SIG-M5 treated with dmso at 0.1 percent for 504 hours (cell line): ENCODE measurements at regions not wholly inside any gene's neighbourhood (a gene's known extent, or its start where the extent isn't known, plus 50 kb on each side); places are given as distances from the start of the nearest gene placed in this dataset.
A peak's percentile ranks its signal among the peaks of the same experiment; 100 is the strongest.

ENCODE experiments used
- DNase-seq: peaks from one replicate; lab custom pipeline; 2025; ENCODE audit not compliant: unreplicated experiment; lab: John Stamatoyannopoulos, UW

GRCh38 chr7:118563311-118563710 is 338.8 kb downstream of the ANKRD7 start:
- no peak for DNase-seq

DNA sequence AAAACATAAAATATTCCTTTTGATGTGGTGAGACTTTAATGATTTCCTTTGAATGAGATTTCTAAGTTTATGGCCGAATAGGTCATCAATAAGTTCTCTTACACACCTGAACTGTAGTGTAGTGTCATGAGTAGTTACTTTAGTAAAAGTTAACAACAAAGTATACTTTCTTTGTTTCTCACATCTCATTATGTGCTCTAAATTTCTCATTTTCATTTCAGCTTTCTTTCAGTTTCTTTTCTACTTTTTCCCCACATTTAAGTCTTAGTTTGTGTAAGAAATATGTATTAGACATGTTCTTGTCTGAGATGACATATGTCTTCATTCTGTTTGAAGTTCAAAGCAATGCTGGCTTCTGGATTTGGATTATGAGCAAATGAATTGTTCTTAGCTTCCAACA is 348.1 kb downstream of the ANKRD7 start:
- DNase-seq, result no peak

DNA sequence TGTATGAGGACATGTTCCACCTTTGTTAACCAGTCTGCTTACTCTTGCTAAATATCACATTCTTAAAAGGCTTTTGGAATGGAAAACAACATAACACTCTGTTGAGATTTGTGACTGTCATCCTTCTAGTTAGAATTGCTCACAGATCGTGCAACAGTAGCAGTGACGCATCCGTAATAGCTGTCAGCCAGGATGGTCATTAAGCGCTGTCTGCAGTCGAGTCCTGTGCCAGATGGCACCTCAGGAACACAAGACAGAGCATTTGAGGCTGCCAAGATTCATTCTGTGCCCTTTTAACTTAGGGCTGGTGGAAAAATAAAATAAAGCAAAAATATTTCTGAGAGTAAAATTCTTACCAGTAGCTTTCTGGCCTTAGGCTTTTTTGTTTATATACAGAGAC is 348.6 kb downstream of the ANKRD7 start:
- no peak for DNase-seq

DNA sequence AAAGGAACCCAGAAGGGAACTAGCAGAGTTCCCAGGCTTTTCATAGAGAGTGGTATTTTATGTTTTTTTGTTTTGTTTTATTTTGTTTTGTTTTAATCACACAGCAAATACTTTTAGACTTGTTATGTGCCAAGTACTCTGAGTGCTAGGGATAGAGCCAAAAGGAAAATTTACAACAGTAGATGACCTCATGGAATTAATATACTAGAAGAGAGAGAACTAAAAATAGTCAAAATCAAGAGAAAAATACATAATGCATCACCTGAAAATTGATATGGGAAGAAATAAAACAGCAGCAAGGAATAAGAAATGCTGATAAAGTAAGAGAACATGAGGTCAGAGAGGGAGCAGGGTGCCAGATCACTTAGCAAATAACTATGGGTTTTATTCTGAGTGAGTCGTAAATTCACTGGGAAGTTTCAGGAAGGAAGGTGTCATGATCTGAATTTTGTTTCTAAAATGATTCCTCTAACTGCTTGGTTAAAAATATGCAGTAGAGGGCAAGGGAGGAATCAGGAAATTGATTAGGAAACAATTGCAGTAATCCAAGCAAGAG is 351.0 kb downstream of the ANKRD7 start:
- no peak for DNase-seq

- no peak for DNase-seq
Measured at GRCh38 chr7:118580743-118581382, 356.4 kb downstream of the ANKRD7 start.

DNA sequence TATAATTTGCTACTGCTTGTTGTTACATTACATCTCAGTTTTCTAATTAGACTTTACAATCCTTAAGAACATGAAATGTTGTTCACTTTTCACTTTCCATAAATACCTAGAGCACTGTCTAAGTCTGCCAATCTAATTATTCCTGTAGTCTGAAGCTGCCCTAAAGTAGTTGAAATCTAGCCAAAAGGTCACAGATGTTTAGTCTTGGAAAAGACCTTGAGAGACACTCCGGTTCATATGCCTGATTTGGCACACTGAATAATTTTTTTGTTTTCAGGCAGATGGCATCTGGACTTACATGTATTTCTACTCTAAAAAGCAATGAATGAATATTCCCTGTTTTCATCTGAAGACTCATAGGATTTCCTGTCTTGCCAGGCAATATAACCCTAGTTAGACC is 359.1 kb downstream of the ANKRD7 start:
- DNase-seq, result no peak

DNA sequence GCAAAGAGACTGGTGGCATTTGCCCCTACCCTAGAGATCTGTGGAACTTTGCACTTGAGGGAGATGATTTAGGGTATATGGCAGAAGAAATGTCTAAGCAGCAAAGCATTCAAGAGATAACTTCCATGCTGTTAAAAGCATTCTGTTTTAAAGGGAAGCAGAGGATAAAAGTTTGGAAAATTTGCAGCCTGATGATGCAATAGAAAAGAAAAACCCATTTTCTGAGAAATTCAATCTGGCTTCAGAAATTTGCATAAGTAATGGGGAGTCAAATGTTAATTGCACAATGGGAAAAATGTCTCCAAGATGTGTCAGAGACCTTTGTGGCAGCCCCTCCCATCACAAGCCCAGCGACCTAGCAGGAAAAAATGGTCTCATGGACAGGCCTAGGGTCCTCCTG is 361.7 kb downstream of the ANKRD7 start:
- no peak for DNase-seq

DNA sequence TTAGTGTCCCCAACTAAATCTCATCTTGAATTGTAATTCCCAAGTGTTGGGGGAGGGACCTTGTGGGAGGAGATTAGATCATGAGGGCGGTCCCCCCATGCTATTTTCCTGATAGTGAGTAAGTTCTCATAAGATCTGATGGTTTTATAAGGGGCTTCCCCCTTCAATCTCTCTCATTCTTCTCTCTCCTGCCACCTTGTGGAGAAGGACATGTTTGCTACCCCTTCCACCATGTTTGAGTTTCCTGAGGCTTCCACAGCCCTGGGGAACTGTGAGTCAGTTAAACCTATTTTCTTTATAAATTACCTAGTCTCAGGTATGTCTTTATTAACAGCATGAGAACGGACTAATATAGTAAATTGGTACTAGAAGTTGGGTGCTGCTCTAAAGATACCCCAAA is 365.6 kb downstream of the ANKRD7 start:
- no peak for DNase-seq

DNA sequence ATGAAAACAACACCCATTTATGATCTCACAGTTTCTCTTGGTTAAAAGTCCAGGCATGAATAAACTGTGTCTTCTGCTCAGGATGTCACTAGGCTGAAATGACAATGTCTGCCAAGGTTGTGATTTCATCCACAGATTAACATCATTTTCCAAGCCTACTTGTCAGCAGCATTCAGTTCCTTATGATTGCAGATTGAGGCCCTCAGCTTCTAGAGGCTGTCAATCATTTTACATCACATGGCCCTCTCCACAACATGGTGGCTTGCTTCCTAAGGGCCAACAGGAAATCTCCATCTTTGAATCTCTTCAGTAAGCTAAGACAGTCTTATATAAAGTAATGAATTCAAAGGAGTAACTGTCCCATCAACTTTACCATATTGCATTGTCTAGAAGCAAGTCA is 377.6 kb downstream of the ANKRD7 start:
- DNase-seq, result no peak

DNA sequence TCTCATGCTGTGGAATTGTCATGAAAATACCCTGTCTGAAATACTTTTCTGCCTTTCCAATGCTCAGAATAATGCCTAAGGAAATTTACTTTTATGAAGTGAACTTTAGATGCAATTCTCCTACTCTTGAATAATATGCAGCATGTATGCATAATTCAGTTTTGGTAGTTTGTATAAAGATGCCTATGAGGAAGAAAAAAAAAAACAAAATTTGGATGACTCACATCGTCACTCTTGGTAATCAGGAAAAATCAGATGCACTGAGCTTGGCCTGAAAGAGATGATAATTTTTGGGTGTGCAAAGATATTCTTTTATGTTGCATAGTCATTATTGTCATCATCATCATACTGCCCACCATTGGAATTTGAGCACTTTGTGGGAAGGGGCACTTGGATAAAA is 382.1 kb downstream of the ANKRD7 start:
- no peak for DNase-seq

DNA sequence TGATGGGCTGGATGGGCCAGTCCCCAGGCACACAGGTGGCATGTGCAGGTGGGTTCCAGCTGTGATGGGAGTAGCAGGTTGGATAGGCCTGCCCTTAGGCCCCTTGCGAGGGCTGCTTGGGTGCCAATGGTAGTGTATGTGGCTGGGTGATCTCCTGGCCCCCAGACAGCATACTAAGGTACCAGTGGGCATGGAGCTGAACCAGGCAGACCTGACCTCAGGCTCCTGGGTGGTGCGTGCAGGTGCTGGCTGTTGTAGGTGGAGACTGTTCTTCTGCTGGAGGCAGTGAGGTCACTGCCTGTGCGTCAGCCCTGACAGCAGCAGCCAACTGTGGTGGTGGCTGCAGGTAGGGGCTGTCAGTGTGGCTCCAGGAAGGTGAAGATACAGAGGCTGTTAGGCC is 384.7 kb downstream of the ANKRD7 start:
- DNase-seq, result no peak

GRCh38 chr7:118615681-118616080 is 391.2 kb downstream of the ANKRD7 start:
- DNase-seq, result no peak

DNA sequence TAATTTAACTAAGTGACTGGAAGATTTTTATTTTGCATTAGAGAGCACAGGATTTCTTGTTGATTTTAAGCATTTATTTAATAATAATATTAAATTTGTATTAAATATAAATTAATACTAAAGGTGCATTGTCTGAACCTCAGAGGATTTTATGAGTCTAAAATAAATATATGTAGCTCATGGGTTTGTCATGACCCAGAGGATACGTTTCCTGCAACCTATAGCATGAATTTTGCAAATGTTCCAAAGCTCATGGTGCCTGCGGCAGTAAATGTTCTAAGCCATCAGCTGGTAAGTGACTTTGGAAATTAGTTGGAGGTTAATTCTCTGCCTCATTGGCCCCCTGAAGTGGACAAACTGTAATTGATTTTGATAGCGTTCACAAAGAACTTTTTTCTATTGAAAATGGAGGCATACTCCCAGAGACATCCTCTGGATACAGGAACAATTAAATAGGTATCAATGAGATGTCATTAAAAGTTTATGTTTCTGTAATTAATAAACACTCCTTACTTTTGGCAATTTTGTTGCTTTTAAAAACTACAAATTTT is 397.4 kb downstream of the ANKRD7 start:
- DNase-seq, result no peak

GRCh38 chr7:118626739-118627138 is 402.2 kb downstream of the ANKRD7 start:
- DNase-seq, result no peak

DNA sequence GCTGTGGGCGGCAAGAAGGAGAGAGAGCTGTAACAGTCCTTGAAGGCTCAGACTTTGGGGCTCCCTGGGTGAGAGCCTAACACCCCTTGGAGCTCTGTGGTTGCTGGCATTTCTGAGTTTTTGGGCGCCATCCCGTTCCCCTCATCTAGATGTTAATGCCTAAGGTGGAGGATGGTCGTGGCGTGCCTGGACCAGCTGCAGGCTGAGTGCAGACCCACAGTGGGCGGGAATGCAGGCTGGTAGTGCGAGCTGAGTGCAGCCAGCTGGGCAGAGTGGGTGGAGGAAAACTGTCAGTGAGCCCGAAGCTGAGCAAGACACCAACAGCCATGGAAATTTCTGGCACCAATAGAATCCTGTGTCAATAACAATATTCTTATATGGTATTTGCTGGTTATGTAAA is 403.0 kb downstream of the ANKRD7 start:
- DNase-seq, result no peak

DNA sequence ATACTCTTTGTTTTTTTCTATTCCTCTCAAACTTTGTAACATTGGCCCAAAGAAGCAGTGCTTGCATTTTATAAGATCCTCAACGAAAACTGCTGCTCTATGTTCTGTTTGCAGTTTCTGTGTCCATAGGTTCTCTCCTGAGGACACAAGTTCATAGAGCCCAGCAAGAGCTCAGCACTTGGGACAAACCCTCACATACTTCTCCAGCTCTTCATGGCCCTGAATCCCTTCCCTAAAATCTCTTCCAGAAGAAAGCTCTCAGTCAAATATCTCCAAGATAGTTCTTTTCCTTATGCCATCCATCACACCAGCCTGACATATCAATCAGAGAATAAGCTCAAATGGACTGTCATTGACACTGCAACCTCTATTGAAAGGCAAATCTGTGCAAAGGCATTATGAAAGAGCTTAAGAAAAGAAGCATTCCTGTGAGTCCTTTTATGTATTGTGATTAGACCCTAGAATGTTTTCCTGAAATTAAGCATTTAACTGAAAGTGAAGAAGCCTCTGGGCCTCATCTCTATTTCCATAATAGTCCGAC is 405.5 kb downstream of the ANKRD7 start:
- no peak for DNase-seq

DNA sequence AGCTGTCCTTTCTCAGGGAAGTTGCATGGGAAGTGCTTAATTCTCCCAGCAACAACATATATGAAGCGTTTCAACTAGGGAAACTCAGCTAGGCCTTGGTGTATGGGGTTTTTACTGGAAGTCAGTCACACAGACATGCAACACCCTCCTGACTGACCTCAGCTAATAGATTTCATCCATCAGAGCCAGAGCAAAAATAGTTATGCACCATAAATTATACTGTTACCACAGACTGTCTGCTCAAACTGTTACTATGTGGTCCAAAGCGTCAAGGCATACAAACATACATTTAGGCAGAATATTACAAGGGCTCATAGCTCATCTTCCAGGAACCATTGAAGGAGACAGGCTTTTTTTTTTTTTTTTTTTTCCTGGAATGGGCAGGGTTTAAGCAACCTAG is 417.9 kb downstream of the ANKRD7 start:
- no peak for DNase-seq

DNA sequence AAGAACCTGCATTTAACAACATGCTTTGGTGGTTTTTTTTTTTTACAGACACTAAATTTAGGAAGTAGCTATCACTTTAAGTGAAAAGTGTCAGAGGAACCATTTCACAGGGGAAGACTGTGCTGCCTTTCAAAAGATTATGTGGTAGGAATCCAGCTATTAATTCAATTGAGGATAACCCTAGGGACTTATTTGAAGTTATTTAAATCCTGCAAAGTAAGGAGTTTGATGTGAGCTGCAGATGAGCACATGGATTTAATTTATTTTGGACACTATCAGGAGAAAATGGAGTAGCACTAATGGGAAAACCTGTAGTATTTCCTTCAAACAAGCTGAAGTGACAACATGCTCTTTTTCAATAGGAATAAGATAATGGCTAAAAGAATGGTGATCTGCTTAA is 419.8 kb downstream of the ANKRD7 start:
- no peak for DNase-seq

- no peak for DNase-seq
Measured at GRCh38 chr7:118648002-118648401, 423.5 kb downstream of the ANKRD7 start.

DNA sequence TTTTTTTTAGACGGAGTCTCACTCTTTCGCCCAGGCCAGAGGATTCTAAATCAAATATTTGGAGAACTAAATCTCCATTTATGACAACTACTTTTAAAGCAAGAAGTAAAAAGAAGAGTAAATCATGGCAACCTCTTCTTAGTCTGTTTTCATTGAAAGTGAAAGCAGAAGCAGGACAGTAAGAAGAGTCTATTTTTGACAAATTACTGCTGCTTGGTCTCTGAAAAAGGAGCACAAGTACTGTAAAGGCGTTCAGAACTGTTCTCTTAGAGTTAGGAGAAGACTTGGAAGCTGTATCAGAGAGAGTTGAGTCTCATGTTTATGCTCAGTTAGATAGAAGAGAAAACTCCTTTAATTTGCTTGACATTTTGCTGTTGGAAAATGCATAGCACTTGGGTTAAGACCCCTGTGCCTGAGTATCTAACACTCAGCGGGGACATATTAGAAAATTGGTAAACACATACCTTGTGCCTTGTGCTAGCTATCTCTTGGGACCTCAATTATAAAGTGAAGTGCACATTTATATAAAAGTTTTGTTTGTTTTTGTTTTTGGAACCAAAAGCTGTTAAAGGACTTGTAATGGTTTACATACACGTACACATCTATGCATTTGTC is 433.0 kb downstream of the ANKRD7 start:
- DNase-seq, result peak; percentile 63

DNA sequence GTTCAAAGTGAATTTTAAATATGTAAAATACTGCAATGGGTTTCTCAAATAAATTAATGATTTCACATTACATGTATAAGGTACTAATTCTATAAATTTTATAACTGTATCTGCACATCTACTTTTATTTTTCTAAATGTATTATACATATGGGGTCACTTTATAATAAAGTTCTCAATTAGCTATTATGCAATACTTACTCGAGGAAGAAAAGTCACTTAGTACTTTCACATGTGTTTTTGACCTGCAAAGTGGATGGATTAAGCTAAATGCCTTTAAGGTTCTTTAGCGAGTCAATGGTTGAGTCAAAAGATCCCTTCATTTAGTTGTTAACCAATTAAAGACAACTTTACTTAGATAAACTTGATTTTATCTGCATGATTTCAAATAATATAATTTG is 437.8 kb downstream of the ANKRD7 start:
- DNase-seq, result no peak

- DNase-seq, result no peak
Measured at GRCh38 chr7:118664498-118664897, 440.0 kb downstream of the ANKRD7 start.
